Spleen (tissue), 11 donors: ENCODE measurements at regions not wholly inside any gene's neighbourhood (a gene's known extent, or its start where the extent isn't known, plus 50 kb on each side); places are given as distances from the start of the nearest gene placed in this dataset.

ENCODE experiments used
- DNase-seq: peaks from one replicate; pipeline ENCODE4 v3.0.0-alpha.2; 2020
- H3K27ac ChIP-seq, 8 donors: fragments of 200-600 bp; sonication (generic) in 7 of 8; 1 replicate in 4 of 8; 2 replicates in 4 of 8; pipeline versions ENCODE4 v1.5.0 to v1.8.0; 2016 to 2021; ENCODE audit warnings: inconsistent platforms in 4 of 8, mild to moderate bottlenecking in 4 of 8, moderate library complexity in 1 of 8
- H3K27me3 ChIP-seq, 7 donors: fragments of 200-600 bp; sonication (generic) in 6 of 7; replicated peaks in 1 of 7; 1 replicate in 4 of 7; 2 replicates in 3 of 7; pipeline versions ENCODE4 v1.5.0 to v1.8.0; 2016 to 2021; ENCODE audit warnings: inconsistent platforms in 3 of 7, mild to moderate bottlenecking in 1 of 7
- H3K36me3 ChIP-seq, 6 donors: fragments of 200-600 bp; sonication (generic) in 5 of 6; 1 replicate in 4 of 6; 2 replicates in 2 of 6; pipeline versions ENCODE4 v1.5.0 to v1.8.0; 2016 to 2021; ENCODE audit warnings: inconsistent platforms in 2 of 6
- H3K4me1 ChIP-seq, 6 donors: fragments of 200-600 bp; sonication (generic) in 5 of 6; 1 replicate in 3 of 6; 2 replicates in 3 of 6; pipeline versions ENCODE4 v1.5.0 to v1.8.0; 2016 to 2021; ENCODE audit warnings: inconsistent platforms in 3 of 6
- H3K4me3 ChIP-seq, 8 donors: fragments of 200-600 bp; sonication (generic) in 7 of 8; 1 replicate in 4 of 8; 2 replicates in 4 of 8; pipeline versions ENCODE4 v1.5.0 to v1.8.0; 2016 to 2021; ENCODE audit warnings: inconsistent platforms in 4 of 8, mild to moderate bottlenecking in 4 of 8, moderate library complexity in 2 of 8
- H3K9me3 ChIP-seq, 8 donors: fragments of 200-600 bp; sonication (generic) in 7 of 8; 1 replicate in 4 of 8; 2 replicates in 4 of 8; pipeline versions ENCODE4 v1.5.0 to v1.8.0; 2016 to 2021; ENCODE audit warnings: inconsistent platforms in 4 of 8
- POLR2A ChIP-seq, 3 donors: fragments of 450-650 bp; IDR thresholded peaks; one replicate each; pipeline ENCODE4 v1.5.1; 2017; ENCODE audit warnings: antibody characterized with exemption in 3 of 3, mild to moderate bottlenecking in 1 of 3
- POLR2AphosphoS5 ChIP-seq, 3 donors: sonication (generic); formaldehyde crosslinking; IDR thresholded peaks; one replicate each; pipeline ENCODE4 v1.5.1; 2017; ENCODE audit warnings: antibody characterized with exemption in 3 of 3
- WGBS, 5 donors: extraction: QIAGEN DNeasy Blood & Tissue Kit in 3 of 5; methylation state at CpG; one replicate each; pipeline versions ENCODE4 v1.1.5 to v1.1.7; 2013 to 2018; 5-methylcytosine and 5-hydroxymethylcytosine counted together
- intact Hi-C: fragments of 100-400 bp; cut with DNase I; formaldehyde crosslinking; loops from one replicate; pipeline ENCODE4 v1.15.0; 2023; ENCODE audit warnings: low total_unique reads
- TF ChIP-seq, protein P1 (sequence below), 11 experiments: fragments of 200-600 bp in 7 of 11; fragments of 450-650 bp in 4 of 11; sonication (generic) in 4 of 11; IDR thresholded peaks in 8 of 11; conservative IDR thresholded peaks in 3 of 11; 1 replicate in 7 of 11; 2 replicates in 4 of 11; pipeline versions ENCODE4 v1.4.0 to v1.8.0; 2016 to 2021; ENCODE audit warnings: antibody characterized with exemption in 11 of 11, inconsistent platforms in 4 of 11, mild to moderate bottlenecking in 1 of 11
- donor health status: healthy with polysubstance abuse.
- donor health status: DM: no; HTN: no; CAD: no; lungs with moderate emphysema.
- donor health status: DM: no; HTN: no; CAD: no.
- donor health status: Bipolar disorder and iron deficiency.
- donor health status: healthy.
- donor health status: DM: no; HTN: no; CAD: no.
- donor health status: DM: yes; HTN: yes; CAD: no.

DNA sequence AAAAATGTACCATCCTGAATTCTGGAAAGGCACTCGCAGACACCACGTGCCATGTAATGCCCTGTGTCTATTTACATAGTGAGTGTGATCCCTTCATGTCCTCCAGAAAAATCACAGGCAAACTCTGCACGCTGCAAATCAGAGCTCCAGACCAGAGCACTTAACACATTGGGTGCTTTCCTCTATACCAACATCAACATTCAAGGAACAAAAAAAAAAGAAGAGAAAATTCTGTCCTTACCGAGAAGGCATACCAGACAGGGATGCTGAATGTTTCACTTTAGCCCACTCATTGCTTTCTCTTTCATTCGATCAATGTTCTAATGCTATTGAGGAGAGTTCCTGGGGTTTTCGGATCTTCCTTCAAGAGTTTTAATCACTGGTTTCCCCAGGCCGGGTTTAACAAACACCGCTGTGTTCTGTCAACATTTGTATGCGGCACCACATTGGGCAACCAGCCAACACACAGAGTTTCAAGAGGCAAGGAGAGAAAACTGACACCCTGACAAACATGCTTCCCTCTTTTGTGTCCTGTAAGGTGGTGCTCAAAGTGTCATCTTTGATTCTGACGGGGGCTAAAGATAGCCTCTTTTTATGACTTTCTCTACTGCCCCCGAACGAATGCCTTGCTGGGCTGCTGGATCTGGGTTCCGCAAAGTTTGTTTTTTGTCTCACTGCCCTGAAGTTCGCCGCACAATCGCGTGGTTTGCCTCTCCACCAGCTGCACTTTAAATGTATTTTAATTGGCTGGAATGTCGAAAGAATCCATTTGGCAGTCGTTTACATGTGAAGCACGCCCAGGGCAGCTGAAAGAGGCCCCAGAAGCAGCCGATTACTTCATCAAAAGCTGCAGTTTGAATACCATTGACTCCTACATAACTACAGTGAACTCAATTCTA is 106.4 kb upstream of the NCKAP5 start:
- Histone ChIP-seq H3K27ac (no peak overlapping the region), H3K9me3 (peaks cover 0 to 3% (median 0%) of the 10 kb centered on the region in 8 donors), H3K36me3 (no peaks in the 10 kb centered on the region), H3K4me3 (peak overlapping the region in 2 of 8 donors; percentile 6 to 28), H3K27me3 (no peaks in the 10 kb centered on the region), H3K4me1 (no peaks in the 10 kb centered on the region)
- WGBS, 5 donors = 14 to 19% (median 16%) methylated on average over 21 of the region's 21 CpGs
- intact Hi-C loops = no loop called here
- DNase-seq = no peak
- no peak for TF ChIP-seq POLR2A (IDR thresholded peaks at IDR 0.05)
- TF ChIP-seq, protein P1, sequence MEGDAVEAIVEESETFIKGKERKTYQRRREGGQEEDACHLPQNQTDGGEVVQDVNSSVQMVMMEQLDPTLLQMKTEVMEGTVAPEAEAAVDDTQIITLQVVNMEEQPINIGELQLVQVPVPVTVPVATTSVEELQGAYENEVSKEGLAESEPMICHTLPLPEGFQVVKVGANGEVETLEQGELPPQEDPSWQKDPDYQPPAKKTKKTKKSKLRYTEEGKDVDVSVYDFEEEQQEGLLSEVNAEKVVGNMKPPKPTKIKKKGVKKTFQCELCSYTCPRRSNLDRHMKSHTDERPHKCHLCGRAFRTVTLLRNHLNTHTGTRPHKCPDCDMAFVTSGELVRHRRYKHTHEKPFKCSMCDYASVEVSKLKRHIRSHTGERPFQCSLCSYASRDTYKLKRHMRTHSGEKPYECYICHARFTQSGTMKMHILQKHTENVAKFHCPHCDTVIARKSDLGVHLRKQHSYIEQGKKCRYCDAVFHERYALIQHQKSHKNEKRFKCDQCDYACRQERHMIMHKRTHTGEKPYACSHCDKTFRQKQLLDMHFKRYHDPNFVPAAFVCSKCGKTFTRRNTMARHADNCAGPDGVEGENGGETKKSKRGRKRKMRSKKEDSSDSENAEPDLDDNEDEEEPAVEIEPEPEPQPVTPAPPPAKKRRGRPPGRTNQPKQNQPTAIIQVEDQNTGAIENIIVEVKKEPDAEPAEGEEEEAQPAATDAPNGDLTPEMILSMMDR (IDR thresholded peaks at IDR 0.05 in 8 of 11, conservative IDR thresholded peaks at IDR 0.05 in 3 of 11) = no peak
- no peak for TF ChIP-seq POLR2AphosphoS5 (IDR thresholded peaks at IDR 0.05)

DNA sequence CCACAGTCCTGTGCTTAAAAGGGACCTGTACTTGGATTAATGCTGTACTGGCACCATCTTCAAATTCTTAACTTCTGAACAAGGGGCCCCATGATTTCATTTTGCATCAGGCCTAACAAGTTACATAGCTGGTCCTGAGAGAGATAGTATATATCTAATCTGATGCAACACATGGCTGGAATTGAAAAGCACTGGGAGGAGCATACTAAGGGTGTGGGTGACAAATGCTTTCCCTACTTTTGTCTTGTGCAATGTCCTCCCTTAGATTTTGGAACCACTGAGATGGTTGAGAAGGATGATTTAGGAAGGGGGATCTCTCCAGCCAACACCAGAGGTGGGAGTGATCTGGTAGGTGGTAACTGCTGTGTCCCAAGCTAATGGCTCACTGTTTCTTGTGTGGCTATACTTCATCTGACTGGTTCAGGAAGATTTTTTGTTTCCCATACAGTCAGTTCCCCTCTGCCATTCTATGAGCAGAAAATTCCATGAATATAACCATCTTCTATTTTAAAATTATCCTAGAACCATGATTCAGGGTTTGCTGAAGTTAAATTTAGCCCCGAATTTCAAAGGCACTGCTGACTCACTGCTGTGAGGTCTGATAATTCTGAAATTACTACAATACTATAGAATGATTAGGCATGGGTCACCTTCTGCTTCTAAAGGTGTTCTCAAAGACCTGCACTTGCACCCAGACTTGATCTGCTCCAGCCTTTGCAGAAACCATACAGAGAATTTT is 108.3 kb upstream of the NCKAP5 start:
- intact Hi-C loops = no loop called here
- Histone ChIP-seq H3K27ac (no peak overlapping the region), H3K27me3 (no peaks in the 10 kb centered on the region), H3K9me3 (no peaks in the 10 kb centered on the region), H3K4me1 (no peaks in the 10 kb centered on the region), H3K4me3 (no peak overlapping the region), H3K36me3 (no peaks in the 10 kb centered on the region)
- DNase-seq = no peak
- WGBS, 5 donors = 62 to 78% (median 70%) methylated on average over 1 of the region's 1 CpG
- TF ChIP-seq POLR2AphosphoS5 (IDR thresholded peaks at IDR 0.05) (no peak), POLR2A (IDR thresholded peaks at IDR 0.05) (no peak)
- TF ChIP-seq, protein P1 (IDR thresholded peaks at IDR 0.05 in 8 of 11, conservative IDR thresholded peaks at IDR 0.05 in 3 of 11) = no peak

DNA sequence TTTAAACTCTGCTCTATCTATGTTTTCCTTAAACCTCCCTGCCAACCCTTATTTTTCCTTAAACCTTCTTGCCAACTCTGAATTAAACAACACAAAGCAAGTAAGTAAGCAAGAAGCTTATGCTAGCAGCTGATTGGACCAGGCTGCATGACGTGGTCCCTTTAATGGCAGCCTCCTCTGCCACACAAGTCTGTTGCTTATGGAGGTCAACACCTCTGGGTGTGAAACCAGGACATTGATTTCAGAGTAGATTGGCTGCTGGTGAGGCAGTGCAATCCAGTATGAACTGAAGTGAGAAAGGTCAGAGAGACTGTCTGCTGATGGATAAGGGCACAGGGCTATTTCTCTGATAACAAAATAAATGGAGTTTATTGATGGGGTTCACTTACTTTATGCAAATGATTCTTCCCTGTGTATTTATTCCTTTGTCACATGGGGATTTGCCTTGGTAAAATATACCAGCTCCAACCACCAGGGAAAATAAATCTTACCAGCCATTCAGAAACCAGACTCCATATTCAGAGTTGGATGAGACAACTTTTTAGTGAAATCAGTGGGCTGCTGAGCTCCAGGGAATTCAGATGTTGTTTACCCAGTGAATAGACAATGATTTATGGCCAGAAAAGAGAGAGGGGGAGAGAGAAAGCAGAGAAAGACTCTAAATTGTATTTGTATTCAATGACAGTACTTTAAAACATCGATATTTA is 112.2 kb upstream of the NCKAP5 start:
- Histone ChIP-seq H3K36me3 (no peaks in the 10 kb centered on the region), H3K4me3 (no peak overlapping the region), H3K27ac (no peak overlapping the region), H3K27me3 (no peaks in the 10 kb centered on the region), H3K4me1 (no peaks in the 10 kb centered on the region), H3K9me3 (no peaks in the 10 kb centered on the region)
- 58 to 63% (median 60%) methylated on average over 2 of the region's 2 CpGs for WGBS, 5 donors
- TF ChIP-seq POLR2AphosphoS5 (IDR thresholded peaks at IDR 0.05) (no peak), POLR2A (IDR thresholded peaks at IDR 0.05) (no peak)
- TF ChIP-seq, protein P1 (IDR thresholded peaks at IDR 0.05 in 8 of 11, conservative IDR thresholded peaks at IDR 0.05 in 3 of 11) = no peak
- no peak for DNase-seq
- intact Hi-C loops = no loop called here
